Smooth muscle cell (in vitro differentiated cells): ENCODE measurements at regions not wholly inside any gene's neighbourhood (a gene's known extent, or its start where the extent isn't known, plus 50 kb on each side); places are given as distances from the start of the nearest gene placed in this dataset.

Experiments
- DNase-seq: peaks from one replicate; lab custom pipeline; 2025; ENCODE audit not compliant: unreplicated experiment; lab: John Stamatoyannopoulos, UW
- H2AFZ ChIP-seq: fragments of 200-600 bp; sonication (generic); 2 replicates; pipeline ENCODE4 v1.6.0; 2016; ENCODE audit warnings: antibody characterized with exemption, low read depth, mild to moderate bottlenecking
- H3F3A ChIP-seq: fragments of 200-600 bp; sonication (generic); 2 replicates; pipeline ENCODE4 v1.6.0; 2017; ENCODE audit warnings: antibody characterized with exemption, low read depth
- H3K27ac ChIP-seq: fragments of 200-600 bp; sonication (generic); 2 replicates; pipeline ENCODE4 v1.5.1; 2016; ENCODE audit warnings: low read depth, mild to moderate bottlenecking
- H3K27me3 ChIP-seq: fragments of 200-600 bp; sonication (generic); 2 replicates; pipeline ENCODE4 v1.6.1; 2016; ENCODE audit warnings: low read depth, mild to moderate bottlenecking
- H3K36me3 ChIP-seq: fragments of 200-600 bp; sonication (generic); 2 replicates; pipeline ENCODE4 v1.5.1; 2016; ENCODE audit warnings: low read depth
- H3K4me1 ChIP-seq: fragments of 200-600 bp; sonication (generic); 2 replicates; pipeline ENCODE4 v1.5.1; 2016; ENCODE audit warnings: low read depth
- H3K4me2 ChIP-seq: fragments of 200-600 bp; sonication (generic); 2 replicates; pipeline ENCODE4 v1.6.0; 2016; ENCODE audit warnings: mild to moderate bottlenecking
- H3K4me3 ChIP-seq: fragments of 200-600 bp; sonication (generic); 2 replicates; pipeline ENCODE4 v1.5.1; 2016; ENCODE audit warnings: mild to moderate bottlenecking
- H3K79me2 ChIP-seq: fragments of 200-600 bp; sonication (generic); 2 replicates; pipeline ENCODE4 v1.6.0; 2016; ENCODE audit warnings: low read depth, mild to moderate bottlenecking
- H3K9ac ChIP-seq: fragments of 200-600 bp; sonication (generic); 2 replicates; pipeline ENCODE4 v1.6.0; 2016; ENCODE audit warnings: low read depth
- H3K9me3 ChIP-seq: fragments of 200-600 bp; sonication (generic); replicated peaks from 2 replicates; pipeline ENCODE4 v1.5.1; 2016; ENCODE audit warnings: low read depth
- H4K20me1 ChIP-seq: fragments of 200-600 bp; sonication (generic); 2 replicates; pipeline ENCODE4 v1.6.0; 2016; ENCODE audit warnings: low read depth
- CTCF ChIP-seq: fragments of 200-600 bp; sonication (generic); IDR thresholded peaks from 2 replicates; pipeline ENCODE4 v1.5.1; 2017; ENCODE audit warnings: borderline replicate concordance, mild to moderate bottlenecking, antibody characterized with exemption; ENCODE audit not compliant: insufficient read depth, poor library complexity, severe bottlenecking
- WGBS: methylation state at CpG from one replicate; pipeline ENCODE4 v1.1.7; 2016; ENCODE audit warnings: low lambda C conversion rate; 5-methylcytosine and 5-hydroxymethylcytosine counted together

DNA sequence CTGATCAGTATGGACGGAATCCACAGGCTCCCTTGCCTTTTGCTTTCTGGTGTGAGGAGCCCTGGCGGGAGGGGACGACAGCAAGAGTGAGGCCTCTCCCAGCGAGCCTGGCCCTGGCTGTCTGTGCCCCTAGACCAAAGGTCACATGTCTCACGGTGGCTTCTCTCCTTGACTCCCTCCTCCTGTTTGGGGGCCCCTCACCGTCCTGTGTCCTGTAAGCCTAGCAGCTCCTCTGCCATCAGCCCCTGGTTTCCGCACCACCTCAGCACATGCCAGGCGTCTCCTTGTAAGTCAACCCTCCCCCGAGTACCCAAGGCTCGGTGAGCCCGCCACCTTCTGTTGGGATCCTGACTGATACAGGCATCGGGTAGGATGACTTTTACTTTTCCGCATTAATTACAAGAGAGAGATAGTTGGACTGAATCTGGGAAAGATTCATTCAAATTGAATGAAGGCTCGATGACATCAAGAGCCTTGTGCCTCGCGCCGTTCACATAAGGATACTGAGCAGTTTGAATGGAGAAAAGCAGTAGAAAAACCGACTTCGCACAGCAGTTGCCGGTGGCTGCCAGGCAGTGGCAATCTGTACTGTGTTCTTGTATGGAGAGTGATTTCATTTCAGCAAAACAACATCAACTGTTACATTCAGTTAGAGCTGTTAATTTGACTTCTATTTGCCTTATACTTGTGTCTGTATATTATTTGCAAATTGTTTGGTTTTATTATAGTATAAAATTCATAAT is 119.8 kb downstream of the XRCC2 start:
- H4K20me1 ChIP-seq: no peaks in the 10 kb centered on the region
- H3K27ac ChIP-seq: no peak overlapping the region
- H3K4me3 ChIP-seq: no peak overlapping the region
- no peak overlapping the region for H3K9ac ChIP-seq
- TF ChIP-seq CTCF: no peak
- H3K27me3 ChIP-seq: no peaks in the 10 kb centered on the region
- H3K79me2 ChIP-seq: no peaks in the 10 kb centered on the region
- no peaks in the 10 kb centered on the region for H3K4me1 ChIP-seq
- WGBS: 90% methylated on average over 20 of the region's 20 CpGs
- H3K36me3 ChIP-seq: no peaks in the 10 kb centered on the region
- H2AFZ ChIP-seq: no peak overlapping the region
- H3K9me3 ChIP-seq: no peaks in the 10 kb centered on the region
- H3K4me2 ChIP-seq: no peak overlapping the region
- no peak for DNase-seq
- H3F3A ChIP-seq: no peaks in the 10 kb centered on the region

DNA sequence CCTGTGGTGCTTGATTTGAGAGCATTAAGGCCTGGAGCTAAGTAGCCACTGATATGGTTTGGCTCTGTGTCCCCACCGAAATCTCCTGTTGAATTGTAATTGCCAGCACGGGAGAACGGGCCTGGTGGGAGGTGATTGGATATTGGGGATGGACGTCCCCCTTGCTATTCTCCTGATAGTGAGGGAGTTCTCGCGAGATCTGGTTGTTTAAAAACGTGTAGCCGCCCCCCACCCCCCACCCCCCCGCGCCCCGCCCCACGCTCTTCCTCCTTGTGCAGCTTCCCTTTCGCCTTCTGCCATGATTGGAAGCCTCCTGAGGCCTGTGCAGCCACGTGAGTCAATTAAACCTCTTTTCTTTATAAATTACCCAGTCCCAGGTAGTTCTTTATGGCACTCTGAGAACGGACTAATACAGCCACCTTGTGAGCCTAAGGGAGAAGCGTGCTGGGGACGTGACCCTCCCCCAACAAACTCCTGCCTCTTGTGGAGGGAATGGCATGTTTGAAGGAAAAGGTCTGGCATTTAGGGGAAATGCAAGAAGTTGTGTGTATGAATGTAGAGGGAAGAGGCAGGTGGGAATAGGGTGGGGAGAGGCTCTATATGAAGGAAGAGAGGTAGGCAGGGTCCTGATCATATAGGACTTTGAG is 118.0 kb upstream of the KMT2C start:
- H3K9me3 ChIP-seq: no peaks in the 10 kb centered on the region
- H3K27ac ChIP-seq: no peak overlapping the region
- no peak overlapping the region for H3K4me2 ChIP-seq
- H3K4me1 ChIP-seq: no peaks in the 10 kb centered on the region
- 68% methylated on average over 13 of the region's 17 CpGs for WGBS
- H3K27me3 ChIP-seq: no peaks in the 10 kb centered on the region
- no peaks in the 10 kb centered on the region for H4K20me1 ChIP-seq
- no peak for TF ChIP-seq CTCF
- no peak overlapping the region for H2AFZ ChIP-seq
- H3K36me3 ChIP-seq: no peaks in the 10 kb centered on the region
- no peaks in the 10 kb centered on the region for H3K79me2 ChIP-seq
- no peak for DNase-seq
- no peak overlapping the region for H3K4me3 ChIP-seq
- no peak overlapping the region for H3K9ac ChIP-seq
- no peaks in the 10 kb centered on the region for H3F3A ChIP-seq

GRCh38 chr7:152551304-152552036 is 115.7 kb upstream of the KMT2C start:
- no peaks in the 10 kb centered on the region for H3K4me1 ChIP-seq
- no peaks in the 10 kb centered on the region for H3K27me3 ChIP-seq
- H3K4me3 ChIP-seq: no peak overlapping the region
- WGBS: 95% methylated on average over 10 of the region's 10 CpGs
- no peak for DNase-seq
- H3K9me3 ChIP-seq: no peaks in the 10 kb centered on the region
- H3K4me2 ChIP-seq: no peak overlapping the region
- H3F3A ChIP-seq: no peaks in the 10 kb centered on the region
- H3K27ac ChIP-seq: no peak overlapping the region
- H4K20me1 ChIP-seq: no peaks in the 10 kb centered on the region
- H3K79me2 ChIP-seq: no peaks in the 10 kb centered on the region
- H3K9ac ChIP-seq: no peak overlapping the region
- TF ChIP-seq CTCF: no peak
- no peak overlapping the region for H2AFZ ChIP-seq
- no peaks in the 10 kb centered on the region for H3K36me3 ChIP-seq
